ENCODE measurements at regions not wholly inside any gene's neighbourhood (a gene's known extent, or its start where the extent isn't known, plus 50 kb on each side); places are given as distances from the start of the nearest gene placed in this dataset.
"Not testable (repeated sequence)": the region's sequence is repeated elsewhere in the genome, so short reads cannot be mapped to it uniquely, and the experiment has no call there.

DNA sequence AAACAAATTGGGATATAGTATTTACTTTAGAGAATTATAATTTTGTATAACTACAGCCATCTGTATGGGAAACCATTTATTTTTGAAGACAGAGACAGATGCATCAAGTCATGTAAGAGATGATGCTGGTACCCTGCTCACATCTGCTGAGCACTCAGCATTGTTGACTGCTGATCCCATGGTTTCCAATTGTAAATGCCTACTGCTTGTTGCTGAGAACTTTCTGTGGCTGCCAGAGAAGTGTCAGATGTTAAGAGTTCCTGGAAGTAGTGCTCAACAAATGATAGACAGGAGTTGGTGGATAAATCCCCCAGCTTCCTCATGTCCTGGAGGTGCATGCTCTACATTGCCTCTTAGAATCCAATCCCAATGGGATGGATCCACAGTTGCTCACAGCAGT lies 167.1 kb downstream of the OXSM start:
- no peak for DNase-seq

DNA sequence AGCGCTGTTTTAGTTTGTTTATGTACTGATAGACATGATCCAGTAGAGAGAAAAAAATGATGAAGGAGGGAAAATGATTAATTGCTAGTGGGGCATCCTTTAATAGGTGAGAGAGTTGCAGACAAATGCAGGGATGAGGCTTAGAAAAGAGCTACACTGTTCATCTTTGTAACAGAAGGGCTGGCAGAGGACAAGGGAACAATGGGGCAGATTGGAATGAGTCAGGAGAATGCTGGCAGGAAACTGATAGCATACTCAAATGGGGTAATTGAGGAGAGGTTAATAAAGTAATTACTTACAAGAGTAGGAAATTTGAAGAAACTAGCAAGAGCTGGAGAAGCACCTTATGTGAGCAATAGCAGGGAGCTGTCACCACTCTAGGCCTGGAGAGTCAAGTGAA lies 170.9 kb downstream of the OXSM start:
- no peak for DNase-seq

DNA sequence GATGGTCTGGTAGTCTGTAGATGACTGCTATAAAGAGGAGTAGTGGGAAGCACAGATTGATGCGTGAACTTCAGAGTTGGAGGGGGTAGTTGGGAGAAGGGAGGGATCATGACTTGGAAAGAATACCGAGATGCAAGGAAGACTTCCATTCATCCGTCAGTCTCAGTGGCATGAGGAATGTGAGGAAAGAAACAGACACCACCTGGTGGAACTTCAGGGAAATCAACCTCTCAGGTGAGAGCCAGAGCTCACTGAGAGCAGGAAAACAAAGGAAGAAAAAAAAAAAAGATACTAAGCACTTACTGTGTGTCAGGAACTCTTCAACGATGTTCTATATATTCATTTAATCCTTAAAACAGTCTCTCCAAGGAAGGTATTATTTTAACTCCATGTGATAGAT lies 172.4 kb downstream of the OXSM start:
- DNase-seq, result no peak

DNA sequence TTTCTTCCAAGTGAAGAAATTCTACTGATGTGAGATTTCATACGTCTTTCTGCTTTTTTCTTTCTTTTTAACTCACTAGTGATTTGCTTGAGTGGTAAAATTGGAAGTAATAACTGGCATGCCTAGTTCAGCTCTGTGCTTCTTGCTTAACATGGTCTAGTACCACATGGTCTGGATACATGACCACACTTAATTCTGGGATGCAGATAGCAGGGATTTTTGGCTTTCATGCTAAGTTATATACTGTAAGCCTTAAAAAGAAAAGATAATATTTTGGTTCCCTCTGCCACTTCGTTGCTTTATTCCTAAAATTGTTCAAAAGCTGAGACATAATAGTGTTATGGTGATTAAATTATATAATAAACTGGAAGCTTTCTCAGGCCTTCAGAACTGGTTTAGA lies 174.3 kb downstream of the OXSM start:
- DNase-seq, result no peak

DNA sequence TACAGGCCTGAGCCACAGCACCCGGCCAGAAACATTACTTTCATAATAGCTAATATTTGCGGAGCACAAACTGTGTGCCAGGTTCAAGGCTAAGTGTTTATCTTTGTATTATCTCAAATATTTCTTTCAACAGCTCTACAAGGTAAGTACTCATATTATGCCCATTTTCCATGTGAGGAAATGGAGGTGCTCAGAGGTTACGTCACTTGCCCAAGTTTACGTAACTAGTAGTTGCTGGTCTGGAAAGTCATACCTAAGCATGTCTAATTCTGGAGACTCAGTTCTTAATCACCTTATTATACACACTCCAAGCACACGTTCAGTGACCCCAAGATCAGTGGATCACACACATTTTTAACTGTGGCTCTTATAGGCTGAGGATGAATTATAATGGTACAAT lies 177.5 kb downstream of the OXSM start:
- no peak for DNase-seq

DNA sequence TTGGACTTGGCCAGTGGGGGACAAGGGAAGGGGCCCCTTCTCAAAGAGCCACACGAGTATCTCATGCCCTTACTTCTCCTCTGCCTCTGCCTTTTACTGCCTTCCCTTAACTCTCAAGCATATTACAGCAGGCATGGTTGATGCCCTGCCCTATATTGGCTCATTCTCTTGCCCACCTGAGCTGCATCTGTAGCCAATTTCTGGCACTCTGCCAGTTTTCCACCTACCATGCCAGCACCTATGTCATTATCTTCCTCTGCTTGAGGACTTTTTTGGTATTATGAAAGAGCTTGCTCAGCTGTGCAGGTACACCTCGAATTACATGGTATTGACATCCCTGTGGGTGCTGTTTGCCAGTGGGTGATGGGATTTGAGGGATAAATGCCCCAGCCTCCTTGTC lies 181.8 kb downstream of the OXSM start:
- no peak for DNase-seq

DNA sequence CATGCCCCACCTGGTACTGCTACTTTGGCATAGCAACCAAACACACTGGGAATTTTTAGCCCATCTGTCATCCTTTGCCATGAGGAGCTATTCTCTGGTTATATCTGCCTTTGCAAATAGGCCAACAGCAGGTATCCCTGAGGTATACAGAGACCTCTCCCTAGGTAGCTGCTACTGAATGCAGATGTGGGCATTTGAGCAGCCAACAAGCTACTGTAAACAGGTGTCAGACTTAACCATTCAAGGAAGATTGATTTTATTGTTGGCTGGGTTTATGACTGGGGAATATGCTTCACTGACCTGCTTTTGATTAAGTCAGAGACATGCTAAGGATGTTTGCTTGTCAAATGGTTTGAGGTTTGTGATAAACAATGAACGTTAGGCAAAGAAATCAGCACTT lies 183.2 kb downstream of the OXSM start:
- no peak for DNase-seq

DNA sequence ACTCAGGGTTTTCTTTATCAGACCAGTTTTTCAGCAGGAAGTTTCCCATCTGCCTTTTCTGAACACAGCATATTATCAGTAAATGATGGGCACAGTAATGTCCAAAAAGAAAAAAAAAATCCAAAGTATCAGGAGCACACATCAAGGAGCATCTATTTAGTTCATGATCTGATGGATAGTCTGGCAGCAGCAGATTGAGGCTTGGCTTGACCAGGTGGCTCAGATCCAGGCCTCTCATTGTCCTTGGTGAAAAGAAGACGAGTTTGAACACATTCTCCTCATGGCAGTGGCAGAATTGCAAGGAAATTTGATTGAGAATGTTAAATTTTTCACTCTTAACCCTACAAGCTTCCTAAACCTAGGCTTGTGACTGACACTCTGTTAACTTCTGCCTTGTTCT lies 192.9 kb downstream of the OXSM start:
- no peak for DNase-seq

DNA sequence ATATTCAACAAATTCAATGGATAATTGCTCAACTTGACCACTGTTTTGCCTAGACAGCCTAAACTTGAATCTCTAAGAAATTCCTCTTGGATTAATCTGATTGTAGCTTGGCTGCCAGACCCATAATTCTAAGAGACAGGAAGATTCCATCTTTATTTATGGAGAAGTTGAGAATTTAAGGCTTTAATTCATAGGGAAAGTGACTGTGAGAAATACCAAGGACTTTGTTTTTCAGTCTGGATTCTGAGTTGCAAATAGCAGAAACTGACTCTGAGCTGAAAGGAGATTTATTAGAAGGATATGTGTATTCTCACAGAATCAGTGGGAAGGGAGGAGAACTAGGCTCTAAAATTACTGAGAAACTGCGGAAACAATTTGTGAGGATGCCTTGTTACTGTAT lies 195.7 kb downstream of the OXSM start:
- DNase-seq, result no peak

DNA sequence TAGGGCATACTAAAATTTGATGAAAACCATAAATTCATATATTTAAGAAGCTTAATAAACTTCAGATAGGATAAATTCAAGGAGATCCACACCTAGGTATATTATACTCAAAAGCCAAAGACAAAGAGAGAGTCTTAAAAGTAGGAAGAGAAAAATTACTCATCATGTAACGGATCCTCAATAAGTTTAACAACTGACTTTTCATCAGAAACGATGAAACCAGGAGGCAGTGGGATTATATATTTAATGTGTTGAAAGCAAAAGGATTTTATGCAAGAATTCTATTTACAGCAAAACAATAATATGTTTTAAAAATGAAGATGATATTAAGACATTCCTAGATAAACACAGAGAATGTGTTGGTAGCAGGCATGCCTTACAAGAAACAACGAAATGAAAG lies 202.7 kb downstream of the OXSM start:
- no peak for DNase-seq

DNA sequence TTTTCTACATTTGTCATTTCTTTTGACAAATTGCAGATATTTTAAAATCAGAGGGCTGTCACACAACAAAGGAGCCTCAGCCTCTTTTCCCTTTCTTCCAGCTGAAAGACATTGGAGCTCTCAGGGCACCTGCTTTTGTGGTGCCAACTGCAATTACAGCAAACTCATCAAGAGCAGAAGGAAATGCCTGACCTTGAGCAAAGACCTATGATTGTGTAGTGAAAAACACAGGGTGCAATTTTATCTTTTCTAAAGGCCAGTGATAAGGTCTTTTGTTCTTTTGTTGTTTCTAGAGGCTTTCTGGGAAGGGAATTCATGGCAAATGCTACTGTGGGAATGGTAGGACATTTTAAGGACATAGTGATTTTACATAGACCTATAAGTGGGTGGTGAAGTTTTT lies 214.3 kb downstream of the OXSM start:
- DNase-seq, result no peak

DNA sequence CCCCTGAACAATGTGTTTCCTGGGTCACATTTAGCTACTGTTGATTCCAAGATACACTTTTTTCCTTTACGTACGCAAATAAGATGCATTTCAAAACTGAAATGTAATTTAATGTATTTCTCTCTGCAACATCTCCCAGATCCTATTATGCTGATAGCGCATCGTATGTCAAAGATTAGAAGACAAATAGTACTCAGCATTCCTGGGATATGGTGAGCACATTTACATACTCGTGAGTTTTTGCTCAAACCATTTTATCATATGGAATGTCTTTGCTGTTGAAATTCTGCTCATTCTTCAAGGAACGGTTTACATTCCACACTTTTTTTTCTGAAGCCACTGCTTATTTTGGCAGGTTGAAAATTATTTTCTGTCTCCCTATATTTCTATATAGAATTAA lies 221.4 kb downstream of the OXSM start:
- DNase-seq, result no peak

DNA sequence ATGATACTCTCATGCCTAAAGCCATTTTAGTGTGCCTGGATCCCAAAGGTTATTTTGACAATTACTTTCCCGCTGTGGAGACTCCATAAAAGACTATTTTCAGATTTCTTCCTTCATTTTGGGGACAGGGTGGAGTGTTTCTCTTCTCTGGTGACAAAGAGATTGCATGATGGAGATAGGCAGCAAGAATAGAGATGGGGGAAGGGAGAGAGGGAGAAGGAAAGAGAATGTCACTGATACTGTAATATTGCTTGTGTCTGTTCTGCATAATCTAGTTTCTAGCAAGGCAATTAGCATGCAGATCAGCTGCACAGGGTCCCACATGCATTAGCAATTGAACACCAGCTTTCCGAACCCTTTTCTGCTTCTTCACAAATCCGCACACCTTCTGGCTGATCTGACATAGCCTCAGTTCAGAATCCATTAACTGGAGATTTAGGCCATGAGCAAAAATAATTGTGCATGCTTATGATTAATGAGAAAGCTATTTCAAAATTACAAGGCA lies 222.4 kb downstream of the OXSM start:
- no peak for DNase-seq

DNA sequence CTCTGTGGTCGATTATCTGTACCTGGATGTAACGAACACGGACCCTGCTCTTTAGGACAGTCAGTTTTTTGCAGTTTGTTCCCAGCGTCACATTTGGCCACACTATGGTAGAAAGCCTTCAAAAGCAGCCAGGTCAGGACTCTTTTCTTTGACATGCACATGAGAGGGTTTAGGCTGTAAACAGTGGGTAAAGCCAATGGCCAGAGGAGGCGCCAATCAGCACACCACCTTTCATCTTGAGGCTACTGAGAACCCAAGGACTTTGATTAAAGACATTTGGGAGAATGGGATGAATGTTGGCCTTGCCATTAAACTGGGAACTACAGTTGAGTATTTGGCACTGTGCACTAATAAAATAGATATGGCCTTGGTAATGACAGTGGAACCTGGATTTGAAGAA lies 225.9 kb downstream of the OXSM start:
- no peak for DNase-seq

DNA sequence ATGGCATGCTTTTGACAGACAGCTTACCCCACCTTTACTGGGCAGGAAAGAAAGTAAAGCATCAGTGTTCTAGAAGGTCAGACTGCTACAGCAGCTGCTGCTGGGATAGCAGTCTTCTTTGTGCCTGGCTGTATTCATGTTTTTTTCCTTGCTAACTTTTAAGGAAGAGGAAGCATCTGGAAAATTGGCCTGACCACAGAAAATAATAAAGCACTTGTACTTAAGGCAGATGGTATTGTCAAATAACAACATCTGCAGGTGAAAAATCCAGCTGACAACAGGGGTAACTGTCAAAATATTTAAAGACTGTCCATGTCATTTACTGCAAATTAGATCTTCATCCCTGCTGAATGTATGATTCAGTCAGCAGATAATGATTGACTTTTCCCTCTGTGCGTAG lies 229.0 kb downstream of the OXSM start:
- no peak for DNase-seq

DNA sequence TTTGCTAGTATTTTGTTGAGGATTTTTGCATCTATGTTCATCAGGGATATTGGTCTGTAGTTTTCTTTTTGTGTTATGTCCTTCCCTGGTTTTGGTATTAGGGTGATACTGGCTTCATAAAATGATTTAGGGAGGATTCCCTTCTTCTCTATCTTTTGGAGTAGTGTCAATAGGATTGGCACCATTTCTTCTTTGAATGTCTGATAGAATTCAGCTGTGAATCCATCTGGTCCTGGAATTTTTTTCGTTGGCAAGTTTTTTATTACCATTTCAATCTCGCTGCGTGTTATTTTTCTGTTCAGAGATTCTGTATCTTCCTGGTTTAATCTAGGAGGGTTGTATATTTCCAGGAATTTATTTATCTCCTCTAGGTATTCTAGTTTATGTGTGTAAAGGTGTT lies 234.3 kb downstream of the OXSM start:
- not testable (repeated sequence) for DNase-seq

DNA sequence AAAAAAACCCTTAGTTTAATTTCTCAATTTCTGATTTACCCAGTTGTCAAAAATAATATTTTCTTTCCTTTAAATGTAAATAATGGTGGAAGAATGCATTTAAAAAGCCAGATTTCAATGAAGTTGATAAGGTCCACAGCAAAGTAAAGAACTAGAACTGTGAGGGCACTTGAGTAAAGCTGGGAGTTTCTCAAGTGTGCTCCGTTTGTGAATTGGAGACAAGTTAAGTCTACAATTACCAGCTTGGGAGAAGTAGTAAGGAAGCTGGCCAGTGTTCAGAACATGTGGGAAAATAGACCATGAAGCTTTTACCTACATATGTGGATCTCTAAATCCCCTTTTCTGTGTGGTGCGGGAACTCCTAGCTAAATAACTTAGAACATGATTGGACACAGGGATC lies 239.4 kb downstream of the OXSM start:
- DNase-seq, result no peak

DNA sequence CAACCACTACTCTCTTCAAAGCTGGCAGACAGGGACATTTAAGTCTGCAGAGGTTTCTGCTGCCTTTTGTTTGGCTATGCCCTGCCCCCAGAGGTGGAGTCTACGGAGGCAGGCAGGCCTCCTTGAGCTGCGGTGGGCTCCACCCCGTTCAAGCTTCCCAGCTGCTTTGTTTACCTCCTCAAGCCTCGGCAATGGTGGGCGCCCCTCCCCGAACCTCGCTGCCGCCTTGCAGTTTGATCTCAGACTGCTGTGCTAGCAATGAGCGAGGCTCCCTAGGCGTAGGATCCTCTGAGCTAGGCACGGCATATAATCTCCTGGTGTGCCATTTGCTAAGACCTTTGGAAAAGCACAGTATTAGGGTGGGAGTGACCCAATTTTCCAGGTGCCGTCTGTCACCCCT lies 252.2 kb downstream of the OXSM start:
- DNase-seq, result not testable (repeated sequence)

DNA sequence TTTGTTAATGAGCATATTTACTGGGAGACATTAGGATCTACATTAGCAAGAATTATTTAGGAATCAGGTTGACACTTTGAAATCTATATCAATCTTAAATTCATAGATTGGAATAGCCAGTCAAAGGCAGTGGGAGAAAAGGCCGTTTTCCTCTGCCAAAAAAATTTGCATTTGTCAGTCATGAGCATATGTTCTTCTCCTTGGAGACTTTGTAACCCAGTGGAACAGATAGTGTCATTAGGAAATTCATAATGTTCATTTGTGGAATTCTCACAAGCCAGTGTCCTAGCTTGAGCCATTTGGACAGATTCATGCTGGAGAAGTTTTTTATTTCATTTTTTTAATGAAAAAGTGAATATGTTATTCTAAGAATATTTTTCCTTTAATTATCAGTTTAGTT lies 260.1 kb downstream of the OXSM start:
- no peak for DNase-seq

DNA sequence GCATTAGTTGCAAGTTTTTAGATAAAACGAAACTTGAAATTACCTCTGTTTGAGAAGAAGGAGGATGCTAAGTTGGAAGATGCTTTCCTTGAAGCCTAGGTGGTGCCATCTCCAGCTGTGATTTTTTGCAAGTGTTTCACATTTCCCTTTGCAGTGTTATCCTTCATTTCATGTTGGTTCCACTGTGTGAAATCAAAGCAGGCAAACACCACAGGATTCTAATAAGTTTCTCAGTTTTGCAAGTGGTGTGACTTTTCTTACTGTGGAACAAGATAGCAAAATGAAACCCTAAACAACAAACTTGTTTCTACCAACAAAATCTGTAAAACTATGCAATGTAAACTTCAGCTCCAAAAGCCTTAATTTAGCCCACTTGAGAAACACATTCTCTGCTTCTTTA lies 260.9 kb downstream of the OXSM start:
- DNase-seq, result no peak

DNA sequence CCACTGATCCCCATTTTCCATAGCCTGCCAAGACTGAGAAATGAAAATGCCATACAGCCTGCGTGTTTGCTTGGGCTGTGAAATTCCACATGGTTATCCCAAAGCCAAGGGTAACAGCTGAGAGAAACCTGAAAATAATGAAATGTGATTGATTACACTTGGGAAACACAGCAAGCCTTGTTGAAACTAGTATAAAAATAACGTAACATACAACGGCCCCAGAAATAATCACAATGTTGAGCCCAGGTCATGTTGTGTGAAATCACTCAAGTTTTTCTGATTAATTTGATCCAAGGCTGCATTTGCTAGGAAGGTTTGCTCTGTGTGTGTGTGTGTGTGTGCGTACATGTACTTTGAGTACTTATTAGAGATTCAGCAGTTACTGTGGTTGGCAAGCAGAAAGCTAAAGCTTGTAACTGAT lies 269.0 kb downstream of the OXSM start:
- no peak for DNase-seq

DNA sequence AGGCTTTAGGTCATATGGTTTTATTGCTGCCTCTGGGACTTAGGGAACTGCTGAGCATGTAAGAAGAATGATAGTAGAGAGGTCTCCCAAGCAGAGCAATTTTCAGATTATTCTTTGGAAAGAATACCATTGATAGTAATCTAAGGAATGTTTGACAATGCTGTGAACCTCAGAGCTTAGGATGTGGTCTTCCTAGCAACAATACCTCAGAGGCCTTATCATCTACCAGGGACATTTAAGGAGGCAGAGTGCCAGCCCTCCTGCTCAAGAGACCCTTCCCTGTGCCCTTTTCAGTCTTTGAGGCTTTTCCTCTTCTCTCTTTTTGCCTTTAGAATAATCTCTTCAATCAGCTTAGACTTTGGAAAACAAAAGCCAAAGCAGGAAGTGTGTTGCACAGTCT lies 272.1 kb downstream of the OXSM start:
- no peak for DNase-seq

DNA sequence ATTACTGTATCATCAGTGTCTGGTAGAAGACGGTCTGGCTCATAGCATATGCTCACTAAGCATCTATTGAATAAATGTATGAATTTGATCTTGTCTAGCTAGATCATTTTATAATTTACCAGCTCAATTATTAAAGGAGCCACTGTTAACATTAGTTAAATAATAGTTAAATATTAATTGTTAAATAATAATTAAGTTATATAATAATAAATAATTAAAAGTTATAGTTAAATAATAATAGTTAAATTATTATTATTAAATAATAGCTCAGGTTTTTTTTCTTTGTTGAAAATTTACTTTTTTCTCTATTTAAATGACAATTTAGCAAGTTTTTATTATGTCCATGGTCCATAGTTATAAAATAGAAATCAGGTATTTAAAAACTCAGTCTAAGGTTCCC lies 274.4 kb downstream of the OXSM start:
- DNase-seq, result no peak

DNA sequence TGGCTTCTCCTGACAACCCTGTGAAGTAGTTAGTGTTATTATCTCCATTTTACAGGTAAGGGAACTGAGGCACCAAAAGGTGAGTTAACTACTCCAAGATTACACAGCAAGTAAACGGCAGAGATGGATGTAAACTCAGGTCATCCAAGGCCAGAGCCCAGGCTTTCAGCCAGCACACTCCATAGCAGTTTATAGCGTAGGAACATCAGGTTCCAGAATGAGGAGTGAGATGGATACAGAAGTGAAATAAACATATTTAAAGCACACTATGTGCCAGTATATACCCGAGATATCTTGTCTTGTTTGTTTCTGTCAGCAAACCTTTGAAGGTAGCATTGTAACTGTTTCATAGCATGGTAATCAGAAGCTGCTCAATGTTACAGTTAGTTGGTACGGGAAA lies 279.0 kb downstream of the OXSM start:
- no peak for DNase-seq

DNA sequence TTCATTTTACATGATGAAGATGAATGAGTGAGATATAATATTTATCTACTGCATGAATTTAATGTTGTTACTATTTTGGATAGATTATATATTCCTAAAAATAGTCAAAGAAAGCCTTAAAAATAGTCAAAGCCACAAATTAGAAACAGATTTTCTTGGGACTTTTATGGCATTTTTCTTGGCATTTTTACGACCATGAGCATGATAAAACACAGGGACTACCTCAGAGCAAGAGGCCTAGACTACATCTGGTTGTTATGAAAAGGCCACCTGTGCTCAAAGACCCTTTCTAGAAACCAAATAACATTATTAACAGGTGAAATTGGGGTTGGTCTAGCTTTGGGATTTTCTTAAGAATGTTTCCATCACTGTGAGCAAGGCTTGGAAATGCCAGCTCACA lies 281.0 kb downstream of the OXSM start:
- no peak for DNase-seq

DNA sequence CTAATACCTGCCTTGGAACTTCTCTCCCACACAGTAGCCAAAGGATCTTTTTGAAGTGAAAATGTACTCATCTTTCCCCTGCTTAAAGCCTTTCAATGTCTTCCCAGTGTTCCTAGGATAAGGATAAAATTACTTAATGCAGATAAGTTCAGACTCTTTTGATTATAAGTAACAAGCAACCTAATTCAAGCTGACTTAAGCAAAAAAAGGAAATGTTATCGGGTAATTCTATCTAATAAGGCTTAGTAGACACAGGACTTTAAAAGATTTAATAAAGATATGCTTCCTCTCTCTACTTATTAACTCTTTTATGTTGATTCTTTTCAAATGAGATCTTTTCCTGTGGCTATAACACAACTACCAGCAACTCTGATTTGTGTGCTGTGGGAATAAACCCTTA lies 284.2 kb downstream of the OXSM start:
- no peak for DNase-seq

Measured in suppressor macrophage treated with lipopolysaccharide for 1 hour (primary cell).